A172 (cell line): ENCODE measurements at regions not wholly inside any gene's neighbourhood (a gene's known extent, or its start where the extent isn't known, plus 50 kb on each side); places are given as distances from the start of the nearest gene placed in this dataset.
"Not testable (repeated sequence)": the region's sequence is repeated elsewhere in the genome, so short reads cannot be mapped to it uniquely, and the experiment has no call there.

ENCODE experiments used
- DNase-seq: peaks from one replicate; pipeline ENCODE4 v3.0.0-alpha.2; 2015; ENCODE audit warnings: low spot score

DNA sequence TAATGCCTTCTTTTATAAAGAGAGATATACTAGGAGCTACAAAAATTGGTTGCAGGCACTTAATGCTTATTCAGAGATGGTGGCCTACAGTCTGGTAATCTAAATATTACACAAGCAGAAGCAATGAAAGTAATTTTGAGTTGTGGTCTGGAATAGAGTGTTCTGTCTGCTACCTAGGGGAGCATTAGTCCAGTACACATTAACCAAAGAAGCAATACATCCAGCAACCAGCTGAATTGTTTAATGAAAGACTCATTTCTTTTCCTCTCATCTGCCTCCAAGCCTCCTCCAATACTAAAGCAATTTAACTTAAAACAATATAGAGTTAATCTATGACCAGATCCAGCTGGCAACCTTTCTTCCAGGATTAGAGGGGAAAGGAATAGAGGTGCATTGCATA is 877.1 kb upstream of the CNTN5 start:
- no peak for DNase-seq

DNA sequence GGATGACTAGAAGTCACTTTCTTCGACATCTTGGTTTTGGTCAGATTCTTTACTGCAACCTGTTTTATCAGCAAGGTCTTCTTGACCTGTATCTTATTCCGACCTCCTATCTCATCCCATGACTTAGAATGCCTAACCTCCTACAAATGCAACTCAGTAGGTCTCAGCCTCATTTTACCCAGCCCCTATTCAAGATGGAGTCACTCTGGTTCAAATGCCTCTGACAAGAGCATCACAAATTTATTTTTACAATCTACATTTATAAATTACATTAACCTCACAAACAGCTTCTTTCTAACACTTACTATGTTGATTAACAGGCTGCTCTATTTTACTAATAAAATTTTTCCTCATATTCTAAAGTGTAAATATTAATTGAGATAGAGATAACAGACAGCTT is 867.0 kb upstream of the CNTN5 start:
- DNase-seq = no peak

DNA sequence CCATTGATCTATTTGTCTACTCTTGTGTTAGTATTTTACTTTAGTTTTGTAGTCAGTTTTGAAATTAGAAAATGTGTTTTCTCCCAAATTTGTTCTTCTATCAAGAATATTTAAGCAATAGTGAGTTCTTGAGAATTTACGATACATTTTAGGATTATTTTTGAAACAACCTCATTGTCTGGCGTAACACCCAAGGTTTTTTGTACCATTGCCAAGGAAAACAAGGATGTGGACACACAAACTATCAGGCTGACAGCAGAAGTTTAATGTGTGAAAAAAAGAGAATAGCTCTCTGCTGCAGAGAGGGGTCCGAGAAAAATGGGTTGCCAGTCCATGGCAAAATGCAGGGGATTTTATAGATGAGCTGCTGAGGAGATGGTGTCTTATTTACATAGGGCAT is 865.1 kb upstream of the CNTN5 start:
- DNase-seq = no peak

DNA sequence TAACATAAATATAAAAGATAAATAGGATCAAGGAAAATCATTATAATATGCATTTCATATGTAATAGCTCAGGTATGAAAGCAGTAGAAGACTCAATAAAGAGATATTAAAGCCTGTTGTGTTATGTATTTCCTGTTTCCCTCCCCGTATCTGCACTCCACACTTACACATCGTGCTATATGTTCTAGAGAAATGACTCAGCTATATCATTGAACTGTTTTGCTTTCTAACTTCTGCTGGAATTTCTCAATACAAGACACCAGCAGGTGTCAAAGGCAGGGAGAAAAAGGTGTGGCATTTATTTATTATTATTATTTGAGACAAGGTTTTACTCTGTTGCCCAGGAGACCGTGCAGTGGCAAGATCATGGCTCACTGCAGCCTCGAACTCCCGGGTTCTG is 842.8 kb upstream of the CNTN5 start:
- no peak for DNase-seq

DNA sequence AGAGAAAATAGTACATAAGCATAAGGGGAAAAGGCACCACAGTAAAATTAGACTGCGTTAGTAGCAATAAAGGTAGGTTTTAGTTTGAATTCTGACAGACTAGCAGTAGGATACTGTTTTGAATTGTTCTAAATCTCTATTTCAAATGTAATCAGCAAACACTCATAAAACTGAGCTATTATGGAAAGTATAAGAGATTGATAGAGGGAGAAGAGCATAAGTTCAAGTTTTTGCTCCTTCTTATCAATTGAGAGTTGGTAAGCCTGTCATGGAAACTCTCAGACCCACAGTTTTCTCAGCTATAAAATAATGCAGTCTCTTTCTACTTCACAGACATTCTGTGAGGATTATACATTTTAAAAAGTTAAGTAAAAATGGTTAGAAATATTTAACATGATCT is 840.2 kb upstream of the CNTN5 start:
- DNase-seq = no peak

DNA sequence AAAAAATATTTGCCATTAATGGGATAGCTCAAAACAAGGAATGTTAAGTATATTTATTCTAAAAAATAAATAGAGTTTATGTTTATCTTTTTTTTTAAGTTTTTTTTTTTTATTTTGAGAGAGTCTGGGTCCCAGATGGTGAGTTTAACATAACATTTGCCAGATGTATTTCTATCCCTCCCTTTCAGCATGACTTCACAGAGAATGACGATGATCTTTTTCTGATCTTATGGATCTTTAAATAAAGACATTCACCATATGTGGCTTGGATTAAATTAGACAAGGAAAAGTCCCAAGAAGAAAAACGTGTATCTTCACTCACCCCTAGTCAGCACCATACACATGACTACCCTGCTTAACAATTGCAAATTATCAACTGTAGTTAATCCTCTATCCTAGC is 839.8 kb upstream of the CNTN5 start:
- no peak for DNase-seq

DNA sequence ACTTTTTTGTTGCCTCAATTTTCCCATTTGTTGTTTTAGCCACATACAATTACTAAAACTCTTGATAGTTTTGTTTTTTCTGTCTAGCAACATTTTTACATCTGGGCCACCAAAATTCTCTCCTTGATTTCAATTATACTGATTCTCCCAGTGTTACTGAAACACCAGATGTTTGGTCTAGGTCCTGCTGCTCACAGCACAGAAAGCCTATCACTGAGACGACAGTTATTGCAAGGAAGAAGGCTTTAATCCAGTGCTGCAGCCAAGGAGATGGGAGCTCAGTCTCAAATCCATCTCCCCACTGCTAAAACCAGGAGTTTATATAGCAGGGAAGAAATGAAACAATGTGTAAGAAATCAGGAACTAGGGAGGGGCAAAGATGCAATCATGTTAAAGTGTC is 837.7 kb upstream of the CNTN5 start:
- no peak for DNase-seq

DNA sequence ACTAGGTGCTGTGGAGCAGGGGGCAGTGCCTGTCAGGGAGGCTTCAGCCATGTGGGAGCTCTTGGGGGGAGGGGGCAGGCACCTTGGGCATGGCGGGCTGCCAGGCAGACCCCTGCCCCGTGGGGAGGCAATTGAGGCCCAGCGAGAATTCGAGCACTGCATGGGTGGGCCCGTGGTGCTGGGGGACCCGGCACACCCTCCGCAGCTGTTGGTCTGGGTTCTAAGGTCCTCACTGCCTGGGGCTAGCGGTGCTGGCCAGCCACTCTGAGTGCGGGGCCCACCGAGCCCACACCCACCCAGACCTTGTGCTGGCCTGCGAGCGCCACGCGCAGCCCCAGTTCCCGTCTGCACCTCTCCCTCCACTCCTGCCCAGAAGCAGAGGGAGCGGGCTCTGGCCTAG is 835.5 kb upstream of the CNTN5 start:
- no peak for DNase-seq

DNA sequence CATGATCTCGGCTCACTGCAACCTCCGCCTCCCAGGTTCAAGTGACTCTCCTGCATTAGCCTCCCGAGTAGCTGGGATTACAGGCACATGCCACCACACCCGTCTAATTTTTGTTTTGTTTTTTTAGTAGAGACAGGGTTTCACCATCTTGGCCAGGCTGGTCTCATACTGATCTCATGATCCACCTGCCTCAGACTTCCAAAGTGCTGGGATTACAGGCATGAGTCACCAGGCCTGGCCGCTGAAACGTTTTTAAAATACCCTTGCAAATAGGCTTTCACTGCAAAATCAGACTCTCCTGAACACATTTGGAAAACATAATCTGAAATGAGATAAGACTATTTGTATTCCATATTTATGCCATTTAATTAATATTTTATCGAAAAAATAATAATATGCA is 826.1 kb upstream of the CNTN5 start:
- DNase-seq = no peak

DNA sequence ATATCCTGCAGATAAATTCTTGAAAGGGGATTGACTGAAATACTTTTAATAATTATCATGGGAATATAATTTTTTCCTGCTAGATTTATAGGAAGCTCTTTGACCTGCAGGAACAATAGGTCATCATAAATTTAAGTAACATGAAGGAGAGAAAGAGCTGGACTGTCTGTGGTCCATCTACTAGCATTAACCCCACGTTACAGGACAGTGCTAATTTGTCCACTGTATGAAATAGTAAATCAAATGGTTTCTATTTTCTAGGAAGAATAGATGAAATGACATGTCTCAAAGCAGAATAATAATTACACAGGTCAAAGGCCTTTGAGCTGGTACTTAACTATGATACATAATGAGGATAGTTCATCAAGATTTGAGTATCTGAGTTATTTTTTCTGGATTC is 825.4 kb upstream of the CNTN5 start:
- no peak for DNase-seq

DNA sequence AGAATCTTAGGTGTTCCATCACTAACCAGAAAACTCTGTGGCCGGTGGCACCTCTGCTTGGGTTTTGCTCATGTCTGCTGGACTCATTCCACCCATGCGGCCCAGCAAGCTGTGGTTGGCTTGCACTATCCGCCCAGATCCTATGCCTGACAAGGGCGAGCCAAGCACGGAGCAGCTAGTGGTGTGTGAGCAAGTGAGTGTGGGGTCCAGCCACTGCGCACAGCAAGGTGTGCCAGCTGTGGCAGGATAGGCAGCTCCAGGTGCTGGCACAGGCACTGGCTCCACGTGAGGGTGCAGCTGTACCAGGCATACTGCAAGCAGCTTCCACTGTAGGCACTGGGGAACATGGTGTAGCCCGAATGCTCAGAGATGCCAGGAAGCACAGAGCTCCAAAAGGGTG is 813.7 kb upstream of the CNTN5 start:
- no peak for DNase-seq

DNA sequence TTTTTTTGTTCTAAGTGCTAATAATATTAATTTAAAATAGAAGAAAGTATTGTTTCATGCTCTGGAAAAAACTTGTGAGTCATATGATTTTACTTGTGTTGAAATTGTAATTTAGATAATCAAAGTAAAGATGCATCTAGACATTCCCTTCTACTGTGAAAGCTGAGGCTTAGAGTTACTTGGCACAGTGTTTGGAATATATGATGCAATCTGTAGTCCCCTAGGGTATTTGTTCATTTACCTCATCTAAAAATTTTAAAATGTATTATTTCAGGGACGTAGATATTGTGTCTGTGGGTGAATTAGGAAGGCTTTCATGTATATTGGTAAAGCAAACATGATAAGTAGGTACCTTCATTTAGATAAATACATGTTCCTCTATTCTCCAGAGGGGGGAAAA is 793.5 kb upstream of the CNTN5 start:
- DNase-seq = no peak

DNA sequence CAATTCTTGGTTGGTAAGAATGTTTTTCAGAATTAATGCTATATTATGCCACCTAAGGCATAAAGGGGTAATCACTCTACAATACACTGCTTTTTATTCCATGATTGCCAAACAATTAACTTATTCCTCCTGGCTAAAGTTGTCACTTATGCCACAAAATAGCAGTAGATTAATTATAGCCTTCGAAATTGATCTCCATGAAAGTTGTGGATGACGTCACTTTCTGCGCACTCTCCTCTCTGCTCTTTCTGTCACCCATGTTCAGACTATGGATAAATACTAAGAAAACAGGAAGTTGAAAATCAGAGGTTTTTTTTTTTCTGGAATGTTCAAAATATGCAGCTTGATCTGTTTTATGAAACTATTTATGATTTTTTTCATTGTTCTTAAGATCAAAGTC is 790.1 kb upstream of the CNTN5 start:
- no peak for DNase-seq

DNA sequence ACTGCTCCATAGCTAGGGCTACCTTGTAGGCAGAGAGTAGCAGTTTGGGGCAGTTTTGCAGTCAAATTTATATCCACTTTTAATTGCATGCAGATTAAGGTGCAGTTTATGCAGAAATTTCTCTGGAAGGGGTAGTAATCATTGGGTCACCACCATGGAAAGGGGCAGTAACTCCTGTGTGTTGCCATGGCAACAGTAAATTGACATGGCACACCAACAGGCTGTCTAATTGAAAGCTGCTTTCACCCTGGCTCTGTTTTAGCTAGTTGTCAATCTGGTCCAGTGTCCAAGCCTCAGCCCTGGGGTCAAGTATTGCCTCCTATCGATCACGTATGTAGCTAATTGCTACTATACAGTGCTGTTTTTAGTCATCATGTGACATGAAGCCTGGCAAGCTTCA is 786.1 kb upstream of the CNTN5 start:
- no peak for DNase-seq

DNA sequence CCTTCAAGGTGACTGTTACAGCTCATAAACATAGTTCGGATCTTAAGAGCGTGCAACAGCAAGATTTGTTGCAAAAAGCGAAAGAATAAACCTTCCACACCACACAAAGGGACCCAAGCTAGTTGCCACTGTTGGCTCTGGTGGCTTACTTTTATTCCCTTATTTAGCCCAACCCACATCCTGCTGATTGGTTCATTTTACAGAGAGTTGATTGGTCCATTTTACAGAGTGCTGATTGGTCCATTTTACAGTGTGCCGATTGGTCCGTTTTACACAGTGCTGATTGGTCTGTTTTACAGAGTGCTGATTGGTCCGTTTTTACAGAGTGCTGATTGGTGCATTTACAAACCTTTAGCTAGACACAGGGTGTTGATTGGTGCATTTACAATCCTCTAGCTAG is 776.9 kb upstream of the CNTN5 start:
- DNase-seq = no peak

DNA sequence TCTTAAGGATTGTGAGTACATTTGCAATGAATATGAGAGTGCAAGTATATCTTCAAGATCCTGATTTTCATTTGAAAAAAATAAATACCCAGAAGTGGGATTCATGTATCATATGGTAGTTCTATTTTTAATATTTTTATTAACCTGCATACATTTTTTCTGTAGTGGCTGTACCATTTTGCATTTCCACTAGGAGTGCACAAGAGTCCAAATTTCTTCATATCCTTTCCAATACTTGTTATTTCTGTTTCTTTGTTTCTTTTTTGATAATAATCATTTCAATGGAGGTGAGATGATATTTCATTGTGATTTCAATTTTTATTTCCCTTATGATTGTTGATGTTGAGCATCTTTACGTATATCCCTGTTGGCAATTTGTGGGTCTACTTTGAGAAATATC is 759.8 kb upstream of the CNTN5 start:
- no peak for DNase-seq

DNA sequence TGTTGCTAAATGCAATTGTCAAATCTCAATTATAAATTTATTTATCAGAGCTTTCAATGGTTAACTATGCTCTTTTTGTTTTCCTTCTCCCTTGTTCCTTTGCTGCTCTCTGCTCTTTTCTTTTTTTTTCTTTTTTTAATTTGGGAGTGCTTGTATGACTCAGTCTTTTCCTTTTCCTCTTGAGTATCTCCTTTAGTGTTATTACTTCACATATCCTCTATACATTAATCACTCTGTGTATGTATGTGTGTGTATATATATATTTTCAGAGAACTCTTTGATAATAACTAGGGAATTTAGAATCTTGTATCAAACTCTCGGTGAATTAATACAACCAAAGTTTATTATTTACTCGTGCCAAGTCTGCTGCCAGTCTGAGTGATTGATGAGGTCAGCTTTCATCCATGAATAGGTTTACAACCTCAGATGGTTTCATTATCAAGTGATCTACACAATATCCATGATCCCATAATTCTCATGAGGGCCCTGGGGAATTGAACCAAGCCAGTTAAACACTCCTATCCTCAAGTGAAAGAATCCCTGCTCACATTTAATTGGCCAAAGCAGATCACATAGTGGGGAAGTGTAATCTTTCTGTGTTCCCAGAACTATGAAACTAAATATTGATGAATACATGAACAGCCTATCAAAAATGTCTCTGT is 743.4 kb upstream of the CNTN5 start:
- no peak for DNase-seq

DNA sequence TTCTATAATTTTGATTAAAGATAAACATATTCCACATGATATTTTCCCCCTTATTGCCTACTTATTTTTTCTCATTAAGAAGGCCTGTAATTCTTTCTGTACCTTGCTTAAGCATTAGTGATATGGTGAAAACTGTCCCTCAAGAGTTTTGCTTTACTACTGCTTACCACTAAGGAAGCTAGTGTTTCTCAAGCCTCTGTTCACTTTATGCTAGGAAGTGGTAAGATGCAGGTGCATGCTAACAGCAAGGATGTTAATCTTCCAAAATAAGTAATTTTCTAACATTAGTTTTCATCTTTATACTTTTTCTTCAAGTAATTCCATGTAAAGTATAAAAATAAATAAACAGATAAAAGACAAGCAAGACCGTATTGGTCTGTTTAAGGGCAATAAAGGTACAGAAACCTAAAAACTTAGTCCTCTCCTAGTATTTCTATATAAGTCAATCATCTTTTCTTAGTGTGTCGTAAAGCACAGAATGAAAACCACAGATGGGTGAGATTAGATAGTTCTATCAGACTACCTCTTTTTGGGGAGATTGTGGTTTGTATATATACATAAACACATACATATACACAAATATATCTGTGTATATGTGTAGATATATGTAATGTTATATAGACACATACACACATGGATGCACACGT is 731.0 kb upstream of the CNTN5 start:
- DNase-seq = no peak

DNA sequence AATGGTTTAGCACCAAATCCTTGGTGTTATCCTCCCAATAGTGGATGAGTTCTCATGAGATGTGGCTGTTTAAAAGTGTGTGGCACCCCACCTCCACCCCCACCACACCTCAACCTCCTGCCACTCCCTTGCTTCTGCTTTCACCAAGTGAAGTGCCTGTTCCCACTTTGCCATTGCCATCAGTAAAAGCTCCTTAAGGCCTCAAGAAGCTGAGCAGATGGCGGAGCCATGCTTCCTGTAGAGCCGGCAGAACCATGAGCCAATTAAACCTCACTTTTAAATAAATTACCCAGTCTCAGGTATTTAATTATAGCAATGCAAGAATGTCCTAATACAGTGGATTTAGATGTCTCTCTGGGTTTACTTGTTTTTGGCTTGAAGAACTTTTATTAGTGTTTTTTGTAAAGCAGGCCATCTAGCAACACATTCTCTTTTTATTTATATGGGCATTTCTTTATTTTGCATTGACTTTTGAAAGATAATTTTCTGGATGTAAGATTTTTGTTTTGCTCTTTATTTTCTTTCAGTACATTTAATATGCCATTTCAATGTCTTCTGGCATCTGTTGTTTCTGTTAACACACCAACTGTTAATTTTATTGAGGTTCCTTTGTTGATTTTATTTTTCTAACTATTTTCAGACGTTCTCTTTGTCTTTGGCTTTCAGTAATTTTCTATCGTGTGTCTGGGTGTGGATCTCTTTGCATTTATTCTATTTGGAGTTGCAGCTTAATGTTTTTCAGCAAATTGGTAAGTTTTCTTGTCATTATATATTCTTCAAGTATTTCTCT is 724.5 kb upstream of the CNTN5 start:
- no peak for DNase-seq

DNA sequence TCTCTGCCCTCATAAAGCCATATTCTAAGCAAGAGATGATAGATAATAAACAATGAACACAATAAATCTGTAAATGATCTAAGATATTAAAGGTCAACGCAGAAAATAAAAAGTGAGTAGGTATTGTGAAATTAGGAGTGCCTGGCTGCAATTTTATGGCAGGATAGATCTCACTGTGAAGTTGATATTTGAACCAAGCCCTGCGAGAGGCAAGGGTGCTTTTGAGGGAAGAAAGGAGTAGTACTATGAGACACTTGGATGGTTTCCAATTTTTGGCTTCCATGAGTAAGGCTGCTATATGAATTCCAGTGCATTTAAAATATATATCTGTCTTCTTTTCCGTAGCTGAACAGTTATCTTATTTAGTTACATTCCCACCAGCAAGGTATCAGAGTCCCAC is 720.0 kb upstream of the CNTN5 start:
- DNase-seq = no peak

DNA sequence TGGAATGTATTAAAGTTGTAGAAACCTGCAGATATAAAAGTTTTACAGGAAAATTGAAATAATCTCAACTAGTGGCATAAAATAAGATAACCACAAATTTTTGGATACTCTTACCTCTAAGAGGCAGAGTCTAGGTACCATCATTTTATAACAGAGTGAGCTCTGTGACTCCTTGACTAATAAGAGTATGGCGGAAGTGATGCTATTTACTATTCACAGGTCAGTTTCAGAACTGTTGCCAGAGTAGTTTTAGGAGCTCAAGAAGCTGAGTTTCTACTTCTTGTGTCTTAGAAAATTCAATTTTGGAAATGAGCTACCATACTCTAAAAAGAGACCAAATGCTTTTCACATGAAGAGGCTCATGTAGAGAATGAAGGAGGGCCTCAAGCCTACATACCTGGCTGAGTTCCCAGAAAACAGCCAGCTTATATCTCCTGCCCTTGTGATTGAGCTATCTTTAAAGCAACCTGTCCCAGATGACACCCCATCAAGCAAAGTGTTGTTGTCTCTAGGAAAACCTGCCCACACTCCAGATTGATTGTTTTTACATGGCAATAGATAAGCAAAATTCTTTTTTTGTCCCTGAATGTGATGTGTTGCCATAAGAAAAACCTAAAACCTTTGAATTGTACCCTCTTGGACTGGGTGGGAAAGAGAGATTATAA is 712.8 kb upstream of the CNTN5 start:
- no peak for DNase-seq

DNA sequence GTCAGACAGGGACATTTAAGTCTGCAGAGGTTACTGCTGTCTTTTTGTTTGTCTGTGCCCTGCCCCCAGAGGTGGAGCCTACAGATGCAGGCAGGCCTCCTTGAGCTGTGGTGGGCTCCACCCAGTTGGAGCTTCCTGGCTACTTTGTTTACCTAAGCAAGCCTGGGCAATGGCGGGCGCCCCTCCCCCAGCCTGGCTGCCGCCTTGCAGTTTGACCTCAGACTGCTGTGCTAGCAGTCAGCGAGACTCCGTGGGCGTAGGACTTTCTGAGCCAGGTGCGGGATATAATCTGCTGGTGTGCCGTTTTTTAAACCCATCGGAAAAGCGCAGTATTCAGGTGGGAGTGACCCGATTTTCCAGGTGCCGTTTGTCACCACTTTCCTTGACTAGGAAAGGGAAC is 690.4 kb upstream of the CNTN5 start:
- DNase-seq = not testable (repeated sequence)

DNA sequence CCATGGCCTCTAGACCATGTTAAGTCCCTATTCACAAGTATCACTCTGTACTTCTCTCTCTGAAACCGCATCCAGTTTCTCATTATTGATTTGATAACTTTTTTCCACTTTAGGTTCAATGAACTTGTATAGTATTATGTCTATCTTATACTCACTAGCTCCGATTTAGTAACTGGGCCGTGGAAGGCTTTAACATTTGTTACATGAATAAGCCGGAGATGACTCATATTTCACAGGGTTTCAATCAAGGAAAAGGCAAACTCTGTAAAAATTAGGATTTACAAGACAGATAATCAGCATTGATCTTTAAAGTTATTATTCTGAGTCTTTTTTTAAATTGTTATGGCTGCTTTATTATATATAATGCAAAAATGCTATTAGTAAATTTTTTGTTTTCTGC is 662.2 kb upstream of the CNTN5 start:
- no peak for DNase-seq
